ENCODE measurements at regions not wholly inside any gene's neighbourhood (a gene's known extent, or its start where the extent isn't known, plus 50 kb on each side); places are given as distances from the start of the nearest gene placed in this dataset.

- no peak for TF ChIP-seq CTCF (IDR thresholded peaks at IDR 0.05)
- Histone ChIP-seq H3K4me3 (no peak overlapping the region), H3K4me1 (ENCODE audit: low read depth) (no peaks in the 10 kb centered on the region), H3K36me3 (ENCODE audit: low read depth) (no peaks in the 10 kb centered on the region), H3K9me3 (no peaks in the 10 kb centered on the region)
- ATAC-seq: no peak
- intact Hi-C loops (cut with DNase I, micrococcal nuclease): no loop called here
- DNase-seq: no peak
These were observed 1019.5 kb downstream of the PCDH9 start for GRCh38 chr13:66210677-66211076.

GRCh38 chr13:66208589-66208988 is 1021.5 kb downstream of the PCDH9 start:
- TF ChIP-seq CTCF (IDR thresholded peaks at IDR 0.05): no peak
- intact Hi-C loops (cut with DNase I, micrococcal nuclease): no loop called here
- no peaks in the 10 kb centered on the region for H3K36me3 ChIP-seq (ENCODE audit: low read depth)
- no peak overlapping the region for H3K4me3 ChIP-seq
- no peak for ATAC-seq
- no peak for DNase-seq
- no peaks in the 10 kb centered on the region for H3K9me3 ChIP-seq
- no peaks in the 10 kb centered on the region for H3K4me1 ChIP-seq (ENCODE audit: low read depth)

GRCh38 chr13:66207610-66208009 is 1022.5 kb downstream of the PCDH9 start:
- no peaks in the 10 kb centered on the region for H3K9me3 ChIP-seq
- H3K4me1 ChIP-seq (ENCODE audit: low read depth): no peaks in the 10 kb centered on the region
- H3K36me3 ChIP-seq (ENCODE audit: low read depth): no peaks in the 10 kb centered on the region
- no peak overlapping the region for H3K4me3 ChIP-seq
- TF ChIP-seq CTCF (IDR thresholded peaks at IDR 0.05): no peak
- intact Hi-C loops (cut with DNase I, micrococcal nuclease): no loop called here
- ATAC-seq (no peak), DNase-seq (no peak)

DNA sequence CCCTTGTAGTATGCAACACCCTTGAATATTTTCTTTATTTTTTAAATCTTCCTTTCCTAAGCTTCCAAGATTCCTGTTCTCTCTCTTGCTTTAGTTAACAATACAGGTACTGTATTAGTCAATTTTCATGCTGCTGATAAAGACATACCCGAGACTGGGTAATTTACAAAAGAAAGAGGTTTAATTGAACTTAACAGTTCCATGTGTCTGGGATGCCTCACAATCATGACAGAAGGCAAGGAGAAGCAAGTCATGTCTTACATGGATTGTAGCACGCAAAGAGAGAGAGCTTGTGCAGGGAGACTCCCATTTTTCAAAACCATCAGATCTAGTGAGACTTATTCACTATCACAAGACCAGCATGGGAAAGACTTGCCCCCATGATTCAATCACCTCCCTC is 1024.3 kb downstream of the PCDH9 start:
- intact Hi-C loops (cut with DNase I, micrococcal nuclease): no loop called here
- Histone ChIP-seq H3K4me3 (no peak overlapping the region), H3K9me3 (no peaks in the 10 kb centered on the region), H3K4me1 (ENCODE audit: low read depth) (no peaks in the 10 kb centered on the region), H3K36me3 (ENCODE audit: low read depth) (no peaks in the 10 kb centered on the region)
- no peak for ATAC-seq
- DNase-seq: no peak
- no peak for TF ChIP-seq CTCF (IDR thresholded peaks at IDR 0.05)

DNA sequence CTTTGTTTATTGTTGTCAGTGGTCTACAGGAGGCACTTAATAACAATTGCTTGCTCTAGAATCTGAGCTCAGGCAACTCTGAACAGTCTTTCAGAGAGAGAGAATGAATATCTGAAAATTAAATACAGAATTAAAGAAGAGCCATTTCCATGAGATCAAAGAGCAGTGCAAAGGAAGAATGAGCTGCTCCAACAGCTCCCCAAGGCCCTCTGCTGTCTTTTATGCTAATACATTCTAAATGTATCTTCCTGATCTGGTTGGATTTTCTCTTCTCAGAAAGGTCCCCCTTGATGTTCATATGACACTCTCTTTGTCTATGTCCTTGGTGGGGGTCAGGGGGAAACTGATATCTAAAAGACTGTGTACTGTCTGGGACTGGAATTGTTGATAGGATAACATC is 1029.6 kb downstream of the PCDH9 start:
- intact Hi-C loops (cut with DNase I, micrococcal nuclease): no loop called here
- no peak for TF ChIP-seq CTCF (IDR thresholded peaks at IDR 0.05)

GRCh38 chr13:66195238-66195637 is 1034.9 kb downstream of the PCDH9 start:
- Histone ChIP-seq H3K9me3 (no peaks in the 10 kb centered on the region), H3K36me3 (ENCODE audit: low read depth) (no peaks in the 10 kb centered on the region), H3K4me3 (no peak overlapping the region), H3K4me1 (ENCODE audit: low read depth) (no peaks in the 10 kb centered on the region)
- intact Hi-C loops (cut with DNase I, micrococcal nuclease): no loop called here
- DNase-seq (no peak), ATAC-seq (no peak)
- no peak for TF ChIP-seq CTCF (IDR thresholded peaks at IDR 0.05)

More for the DNA sequence above, 1029.6 kb downstream of the PCDH9 start:
- Histone ChIP-seq H3K4me1 (ENCODE audit: low read depth) (no peaks in the 10 kb centered on the region), H3K4me3 (no peak overlapping the region), H3K9me3 (no peaks in the 10 kb centered on the region), H3K36me3 (ENCODE audit: low read depth) (no peaks in the 10 kb centered on the region)
- no peak for ATAC-seq
- no peak for DNase-seq

Data from mucosa of descending colon (tissue), 3 donors.